GM20000 (cell line): ENCODE measurements at regions not wholly inside any gene's neighbourhood (a gene's known extent, or its start where the extent isn't known, plus 50 kb on each side); places are given as distances from the start of the nearest gene placed in this dataset.

Source experiments
- DNase-seq: peaks from one replicate; pipeline ENCODE4 v3.0.0; 2012; ENCODE audit warnings: low spot score
- CTCF ChIP-seq: IDR thresholded peaks from 2 replicates; pipeline ENCODE4 v1.5.1; 2012; ENCODE audit warnings: mild to moderate bottlenecking, control low read depth; ENCODE audit errors: extremely low read depth, missing control alignments

- TF ChIP-seq CTCF: no peak
- DNase-seq: no peak
These were observed 318.8 kb downstream of the SMAD2 start for GRCh38 chr18:47611649-47612048.

- DNase-seq: no peak
- no peak for TF ChIP-seq CTCF
These were observed 323.9 kb downstream of the SMAD2 start for GRCh38 chr18:47606526-47606925.

- no peak for DNase-seq
- no peak for TF ChIP-seq CTCF
These were observed 325.4 kb downstream of the SMAD2 start for GRCh38 chr18:47605093-47605492.

- no peak for DNase-seq
- no peak for TF ChIP-seq CTCF
These were observed 326.4 kb downstream of the SMAD2 start for GRCh38 chr18:47604021-47604420.

GRCh38 chr18:47603158-47603557 lies 327.3 kb downstream of the SMAD2 start:
- DNase-seq: no peak
- TF ChIP-seq CTCF: no peak

- DNase-seq: no peak
- TF ChIP-seq CTCF: no peak
These were observed 328.1 kb downstream of the SMAD2 start for GRCh38 chr18:47602273-47602897.

- TF ChIP-seq CTCF: no peak
- no peak for DNase-seq
These were observed 328.7 kb downstream of the SMAD2 start for GRCh38 chr18:47601581-47602272.
